ENCODE measurements at regions not wholly inside any gene's neighbourhood (a gene's known extent, or its start where the extent isn't known, plus 50 kb on each side); places are given as distances from the start of the nearest gene placed in this dataset.

- H3K4me3 ChIP-seq: no peak overlapping the region
- H3K4me1 ChIP-seq (ENCODE audit: control insufficient read depth, insufficient read depth, low read length): no peaks in the 10 kb centered on the region
- CTCF ChIA-PET: interaction anchor here (1.0 to 2.4 kb wide), 4 partner anchors 7 to 23 kb away, joined by 3 to 12 read pairs (median 4); no protein-coding TSS in a partner anchor
- no peaks in the 10 kb centered on the region for H3K27me3 ChIP-seq (replicated peaks in 1 of 2; ENCODE audit: control insufficient read depth in 2 of 2, insufficient read depth in 2 of 2, low read length in 1 of 2)
- H4K20me1 ChIP-seq (ENCODE audit: control insufficient read depth, insufficient read depth): no peaks in the 10 kb centered on the region
- TF ChIP-seq E2F4 (IDR thresholded peaks at IDR 0.05; ENCODE audit: low read depth, low read length) (no peak), RAD51 (IDR thresholded peaks at IDR 0.05) (no peak), BCL3 (IDR thresholded peaks at IDR 0.05; ENCODE audit: borderline replicate concordance, insufficient read depth, low read depth, low read length, poor library complexity, severe bottlenecking) (no peak), EZH2 (IDR thresholded peaks at IDR 0.05; ENCODE audit: borderline replicate concordance, control insufficient read depth, low read depth, low read length) (no peak), TBL1XR1 (IDR thresholded peaks at IDR 0.05; ENCODE audit: low read depth, low read length) (no peak), CREB1 (IDR thresholded peaks at IDR 0.05; ENCODE audit: low read depth) (no peak), IKZF1 (conservative IDR thresholded peaks at IDR 0.05) (no peak), ZBED1 (IDR thresholded peaks at IDR 0.05; ENCODE audit: borderline replicate concordance) (no peak), SUZ12 (IDR thresholded peaks at IDR 0.05; ENCODE audit: unreplicated experiment) (no peak), ATF3 (IDR thresholded peaks at IDR 0.05; ENCODE audit: borderline replicate concordance, extremely low read depth, low read depth, low read length) (no peak), ZNF687 (IDR thresholded peaks at IDR 0.05) (no peak), ZNF207 (IDR thresholded peaks at IDR 0.05; ENCODE audit: borderline replicate concordance) (no peak), NRF1 (conservative IDR thresholded peaks at IDR 0.05; ENCODE audit: low read depth, low read length) (no peak), HSF1 (IDR thresholded peaks at IDR 0.05; ENCODE audit: low read depth, low read length) (no peak), POLR2AphosphoS5 (IDR thresholded peaks at IDR 0.05; ENCODE audit: low read length) (no peak), ATF7 (IDR thresholded peaks at IDR 0.05; ENCODE audit: low read depth) (no peak), HDGF (IDR thresholded peaks at IDR 0.05) (no peak)
- H3K27ac ChIP-seq (ENCODE audit: control insufficient read depth, insufficient read depth): no peak overlapping the region
- POLR2A ChIA-PET: no interaction called here
- ATAC-seq (no peak), DNase-seq (ENCODE audit: low read depth, low spot score) (no peak), FAIRE-seq (no peak)
- H3K36me3 ChIP-seq (ENCODE audit: control insufficient read depth in 2 of 2, insufficient read depth in 2 of 2, low read length in 1 of 2): no peaks in the 10 kb centered on the region
- BruUV-seq (replicated peaks): no TSS peak
- SMC1A ChIA-PET (ENCODE audit: uncharacterized antibody, unreplicated experiment): no interaction called here
- intact Hi-C loops (cut with micrococcal nuclease; ENCODE audit: unreplicated experiment): no loop called here
- H3K79me2 ChIP-seq (ENCODE audit: control insufficient read depth, insufficient read depth, low read length): no peaks in the 10 kb centered on the region
- H2AFZ ChIP-seq (ENCODE audit: control insufficient read depth, low read depth, low read length): no peak overlapping the region
- RAD21 ChIA-PET (ENCODE audit: unreplicated experiment): no interaction called here
- H3K9ac ChIP-seq (ENCODE audit: control insufficient read depth, insufficient read depth, low read length): no peak overlapping the region
- in situ Hi-C loops (cut with MboI): loop anchor here (25.0 kb wide), 1 partner anchor 1624 kb away; no protein-coding TSS in a partner anchor
- no peaks in the 10 kb centered on the region for H3K9me3 ChIP-seq (replicated peaks; ENCODE audit: control insufficient read depth, insufficient read depth, low read length)
- WGBS (ENCODE audit: insufficient coverage, insufficient replicate concordance, low lambda C conversion rate, missing lambda C conversion rate): 28% methylated on average over 1 of the region's 1 CpG
- H3K4me2 ChIP-seq (ENCODE audit: control insufficient read depth, insufficient read depth): no peak overlapping the region
Observed at GRCh38 chr3:161863775-161864174, 367.2 kb downstream of the OTOL1 start.
